IMR-90 (cell line): ENCODE measurements at regions not wholly inside any gene's neighbourhood (a gene's known extent, or its start where the extent isn't known, plus 50 kb on each side); places are given as distances from the start of the nearest gene placed in this dataset.

Source experiments
- ATAC-seq: fragments of 200-7000 bp; cut with Tn5 transposase; 2 replicates; pipeline ENCODE4 v1.9.1; 2020; ENCODE audit warnings: low read depth, mild to moderate bottlenecking, moderate library complexity
- BruUV-seq: library from RNA; stranded (reverse); fragments of 400-500 nt; replicated peaks from 2 replicates; lab custom pipeline; 2021; lab: Mats Ljungman, UMichigan
- CTCF ChIA-PET: fragments of 300-600 bp; formaldehyde crosslinking; extraction: SDS; loops from one replicate; lab custom pipeline; 2021; ENCODE audit warnings: antibody characterized with exemption; lab: Yijun Ruan, JAX
- POLR2A ChIA-PET: fragments of 300-600 bp; sonication (Branson Sonifier 250); formaldehyde crosslinking; loops from one replicate; lab custom pipeline; 2022; ENCODE audit warnings: antibody characterized with exemption; ENCODE audit not compliant: unreplicated experiment; lab: Charles Lee
- DNase-seq: peaks from one replicate; pipeline ENCODE4 v3.0.0; 2013
- H2AFZ ChIP-seq: replicated peaks from 2 replicates; pipeline ENCODE3; 2013; ENCODE audit warnings: low read length, mild to moderate bottlenecking; ENCODE audit not compliant: poor library complexity
- H2AK5ac ChIP-seq: 2 replicates; pipeline ENCODE4 v1.6.1; 2013; ENCODE audit warnings: low read depth, low read length, inconsistent platforms
- H2AK9ac ChIP-seq: replicated peaks from 2 replicates; pipeline ENCODE3; 2013; ENCODE audit warnings: mild to moderate bottlenecking, low read depth, low read length, moderate library complexity; ENCODE audit not compliant: poor library complexity
- H2BK120ac ChIP-seq: 2 replicates; pipeline ENCODE4 v1.6.1; 2013; ENCODE audit warnings: low read depth, low read length, inconsistent platforms
- H2BK15ac ChIP-seq: 3 replicates; pipeline ENCODE4 v1.6.1; 2013; ENCODE audit warnings: low read depth, low read length, inconsistent platforms
- H2BK20ac ChIP-seq: 2 replicates; pipeline ENCODE4 v1.6.1; 2013; ENCODE audit warnings: low read depth, mild to moderate bottlenecking, inconsistent platforms, low read length, moderate library complexity
- H2BK5ac ChIP-seq: 2 replicates; pipeline ENCODE4 v1.6.1; 2013; ENCODE audit warnings: mild to moderate bottlenecking, low read depth, low read length, inconsistent platforms; ENCODE audit not compliant: poor library complexity, severe bottlenecking
- H3K14ac ChIP-seq: replicated peaks from 2 replicates; pipeline ENCODE4 v1.6.1; 2013; ENCODE audit warnings: low read depth, low read length, inconsistent platforms
- H3K18ac ChIP-seq: 2 replicates; pipeline ENCODE4 v1.6.1; 2013; ENCODE audit warnings: low read depth, low read length, control low read depth
- H3K23ac ChIP-seq: 2 replicates; pipeline ENCODE4 v1.6.1; 2013; ENCODE audit warnings: low read depth, low read length, inconsistent platforms
- H3K27ac ChIP-seq: 2 replicates; pipeline ENCODE4 v1.5.1; 2013; ENCODE audit warnings: mild to moderate bottlenecking, control low read depth, low read length; ENCODE audit not compliant: insufficient read depth
- H3K27me3 ChIP-seq: 2 replicates; pipeline ENCODE4 v1.6.1; 2013; ENCODE audit warnings: low read length; ENCODE audit not compliant: control insufficient read depth, insufficient read depth
- H3K36me3 ChIP-seq: 2 replicates; pipeline ENCODE4 v1.6.1; 2013; ENCODE audit warnings: low read length, mixed read lengths; ENCODE audit not compliant: control insufficient read depth, insufficient read depth
- H3K4ac ChIP-seq: 2 replicates; pipeline ENCODE4 v1.6.1; 2013; ENCODE audit warnings: low read depth, low read length, inconsistent platforms
- H3K4me1 ChIP-seq: 2 replicates; pipeline ENCODE4 v1.6.1; 2013; ENCODE audit warnings: low read length, mixed read lengths; ENCODE audit not compliant: control insufficient read depth, insufficient read depth
- H3K4me2 ChIP-seq: 2 replicates; pipeline ENCODE4 v1.6.1; 2013; ENCODE audit warnings: low read depth, mild to moderate bottlenecking, control low read depth, low read length, moderate library complexity
- H3K4me3 ChIP-seq: 2 replicates; pipeline ENCODE4 v1.5.1; 2013; ENCODE audit warnings: low read depth, mild to moderate bottlenecking, control low read depth, low read length, moderate library complexity; ENCODE audit not compliant: insufficient read depth
- H3K56ac ChIP-seq: 2 replicates; pipeline ENCODE4 v1.6.1; 2013; ENCODE audit warnings: low read length, inconsistent platforms; ENCODE audit not compliant: insufficient read depth; ENCODE audit errors: extremely low read depth
- H3K79me1 ChIP-seq, 2 experiments: 2 replicates each; pipeline ENCODE4 v1.6.1; 2013; ENCODE audit warnings: low read length in 2 of 2, inconsistent platforms in 1 of 2, low read depth in 1 of 2
- H3K9ac ChIP-seq: 2 replicates; pipeline ENCODE4 v1.6.1; 2013; ENCODE audit warnings: low read depth, low read length, control low read depth
- H3K9me1 ChIP-seq: 2 replicates; pipeline ENCODE4 v1.6.1; 2013; ENCODE audit warnings: low read length, inconsistent platforms; ENCODE audit not compliant: insufficient read depth
- H3K9me3 ChIP-seq: 2 replicates; pipeline ENCODE4 v1.6.1; 2013; ENCODE audit warnings: low read length; ENCODE audit not compliant: control insufficient read depth, insufficient read depth
- H4K20me1 ChIP-seq: 2 replicates; pipeline ENCODE4 v1.6.1; 2013; ENCODE audit warnings: low read length, inconsistent platforms; ENCODE audit not compliant: insufficient read depth
- H4K5ac ChIP-seq: 2 replicates; pipeline ENCODE4 v1.6.1; 2013; ENCODE audit warnings: mild to moderate bottlenecking, low read depth, low read length, control low read depth
- H4K8ac ChIP-seq, 2 experiments: 2 replicates each; pipeline ENCODE4 v1.6.1; 2013; ENCODE audit warnings: low read depth in 2 of 2, low read length in 2 of 2, control low read depth in 1 of 2, inconsistent platforms in 1 of 2
- H4K91ac ChIP-seq: 2 replicates; pipeline ENCODE4 v1.6.1; 2013; ENCODE audit warnings: low read depth, low read length, inconsistent platforms; ENCODE audit not compliant: insufficient read depth
- BHLHE40 ChIP-seq: fragments of 150-350 bp; IDR thresholded peaks from 2 replicates; pipeline ENCODE4 v1.6.1; 2016; ENCODE audit warnings: mild to moderate bottlenecking, low read depth, low read length
- CEBPB ChIP-seq: IDR thresholded peaks from 2 replicates; pipeline ENCODE4 v1.6.1; 2012; ENCODE audit warnings: low read depth, low read length, improper control_type of control experiment
- CHD1 ChIP-seq: IDR thresholded peaks from 2 replicates; pipeline ENCODE4 v1.6.1; 2012; ENCODE audit warnings: low read depth, low read length, improper control_type of control experiment
- FOS ChIP-seq: fragments of 150-350 bp; IDR thresholded peaks from 2 replicates; pipeline ENCODE4 v1.6.1; 2016; ENCODE audit warnings: low read depth, low read length
- MAFK ChIP-seq: IDR thresholded peaks from 2 replicates; pipeline ENCODE4 v1.6.1; 2012; ENCODE audit warnings: low read depth, low read length, improper control_type of control experiment
- MAZ ChIP-seq: IDR thresholded peaks from 2 replicates; pipeline ENCODE4 v1.6.1; 2012; ENCODE audit warnings: low read depth, mild to moderate bottlenecking, low read length, improper control_type of control experiment, moderate library complexity, borderline replicate concordance
- MXI1 ChIP-seq: IDR thresholded peaks from 2 replicates; pipeline ENCODE4 v1.6.1; 2012; ENCODE audit warnings: low read depth, mild to moderate bottlenecking, low read length, moderate library complexity, borderline replicate concordance
- NFE2L2 ChIP-seq: fragments of 150-350 bp; IDR thresholded peaks from 2 replicates; pipeline ENCODE4 v1.6.1; 2016; ENCODE audit warnings: low read depth, mild to moderate bottlenecking, low read length
- POLR2A ChIP-seq: IDR thresholded peaks from 2 replicates; pipeline ENCODE4 v1.6.1; 2012; ENCODE audit warnings: mild to moderate bottlenecking, low read depth, low read length
- RAD21 ChIP-seq: IDR thresholded peaks from 2 replicates; pipeline ENCODE4 v1.6.1; 2012; ENCODE audit warnings: low read length, improper control_type of control experiment
- RCOR1 ChIP-seq: IDR thresholded peaks from 2 replicates; pipeline ENCODE4 v1.6.1; 2012; ENCODE audit warnings: mild to moderate bottlenecking, low read length, improper control_type of control experiment; ENCODE audit not compliant: insufficient replicate concordance
- RFX5 ChIP-seq: IDR thresholded peaks from 2 replicates; pipeline ENCODE4 v1.8.0; 2012; ENCODE audit warnings: low read depth, mild to moderate bottlenecking, low read length, moderate library complexity
- SMC3 ChIP-seq: fragments of 150-350 bp; IDR thresholded peaks from 2 replicates; pipeline ENCODE4 v1.6.1; 2016; ENCODE audit warnings: low read depth, mild to moderate bottlenecking, antibody characterized with exemption, low read length, moderate library complexity
- WGBS, 2 experiments: methylation state at CpG; one replicate each; pipeline versions ENCODE4 v1.1.5 to v1.1.7; 2013; ENCODE audit warnings: missing lambda C conversion rate in 2 of 2; ENCODE audit not compliant: insufficient read length in 1 of 2; ENCODE audit errors: extremely low coverage in 2 of 2; 5-methylcytosine and 5-hydroxymethylcytosine counted together
- dilution Hi-C: fragments of 300-500 bp; cut with HindIII; formaldehyde crosslinking; loops from one replicate; pipeline ENCODE4 v1.14.3; 2018; ENCODE audit warnings: low sequenced_read_pairs; ENCODE audit not compliant: unreplicated experiment
- in situ Hi-C: fragments of 300-500 bp; cut with MboI; formaldehyde crosslinking; loops from 3 replicates; pipeline ENCODE4 v1.14.3; 2019; ENCODE audit warnings: low sequenced_read_pairs, inconsistent platforms, mixed read lengths
- intact Hi-C: fragments of 100-400 bp; cut with micrococcal nuclease; formaldehyde crosslinking; loops from 2 replicates; pipeline ENCODE4 v1.10.0; 2022
- TF ChIP-seq, protein P1 (sequence below): fragments of 150-350 bp; IDR thresholded peaks from 2 replicates; pipeline ENCODE4 v1.6.1; 2016; ENCODE audit warnings: low read depth, mild to moderate bottlenecking, low read length, moderate library complexity, borderline replicate concordance
- TF ChIP-seq, protein P2 (sequence below): conservative IDR thresholded peaks from 2 replicates; pipeline ENCODE4 v1.5.1; 2012; ENCODE audit warnings: mild to moderate bottlenecking, low read depth, low read length, improper control_type of control experiment
- TF ChIP-seq, protein P3 (sequence below): fragments of 150-350 bp; IDR thresholded peaks from 2 replicates; pipeline ENCODE4 v1.6.1; 2017; ENCODE audit warnings: mild to moderate bottlenecking, antibody characterized with exemption, low read length, low read depth

DNA sequence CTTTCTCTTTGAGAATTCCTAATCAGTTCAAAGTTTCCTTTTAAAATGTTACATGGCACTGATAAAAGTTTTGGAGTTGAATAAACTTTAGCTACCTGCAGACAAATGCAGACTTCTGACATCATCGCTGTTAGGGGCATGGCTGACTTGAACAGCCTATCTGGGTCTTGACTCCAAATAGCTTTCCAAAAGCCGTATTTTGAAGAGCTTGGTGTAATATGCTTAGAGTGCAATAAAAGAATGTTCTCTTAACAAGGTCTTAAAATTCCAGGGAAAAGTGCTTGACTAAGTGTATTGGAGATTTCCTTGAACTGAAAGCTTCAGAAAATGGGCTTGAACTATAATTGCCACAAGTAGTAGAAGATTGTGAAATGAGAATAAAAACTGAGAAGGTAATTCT, 342.9 kb upstream of the DCC start:
- ATAC-seq (no peak), DNase-seq (no peak)
- no CpG with 5 or more reads among the region's 2 CpGs for WGBS, 2 experiments
- intact Hi-C loops (no loop called here), dilution Hi-C loops (no loop called here), in situ Hi-C loops (no loop called here)
- Histone ChIP-seq H3K27ac (no peak overlapping the region), H4K91ac (no peak overlapping the region), H2AK9ac (no peak overlapping the region), H3K27me3 (no peaks in the 10 kb centered on the region), H2BK20ac (no peak overlapping the region), H3K14ac (no peak overlapping the region), H4K20me1 (no peaks in the 10 kb centered on the region), H2AK5ac (no peak overlapping the region), H3K18ac (no peak overlapping the region), H3K79me1 (no peaks in the 10 kb centered on the region), H2BK5ac (no peak overlapping the region), H2BK15ac (no peak overlapping the region), H2AFZ (no peak overlapping the region), H3K4me1 (no peaks in the 10 kb centered on the region), H4K8ac (no peak overlapping the region), H3K36me3 (no peaks in the 10 kb centered on the region), H3K4me2 (no peak overlapping the region), H3K56ac (no peak overlapping the region), H3K9me3 (peaks cover 10% of the 10 kb centered on the region; the same call in 1 of the 2 replicates), H4K5ac (no peak overlapping the region), H3K9me1 (no peaks in the 10 kb centered on the region), H3K4ac (no peak overlapping the region), H3K9ac (no peak overlapping the region), H3K23ac (no peak overlapping the region), H2BK120ac (no peak overlapping the region), H3K4me3 (no peak overlapping the region)
- BruUV-seq, result no TSS peak
- POLR2A ChIA-PET, result no interaction called here
- TF ChIP-seq SMC3 (no peak), RCOR1 (no peak), MAZ (no peak), BHLHE40 (no peak), CHD1 (no peak), POLR2A (no peak), MAFK (no peak), CEBPB (no peak), RFX5 (no peak), RAD21 (no peak), MXI1 (no peak), FOS (no peak), NFE2L2 (no peak)
- TF ChIP-seq, protein P1, sequence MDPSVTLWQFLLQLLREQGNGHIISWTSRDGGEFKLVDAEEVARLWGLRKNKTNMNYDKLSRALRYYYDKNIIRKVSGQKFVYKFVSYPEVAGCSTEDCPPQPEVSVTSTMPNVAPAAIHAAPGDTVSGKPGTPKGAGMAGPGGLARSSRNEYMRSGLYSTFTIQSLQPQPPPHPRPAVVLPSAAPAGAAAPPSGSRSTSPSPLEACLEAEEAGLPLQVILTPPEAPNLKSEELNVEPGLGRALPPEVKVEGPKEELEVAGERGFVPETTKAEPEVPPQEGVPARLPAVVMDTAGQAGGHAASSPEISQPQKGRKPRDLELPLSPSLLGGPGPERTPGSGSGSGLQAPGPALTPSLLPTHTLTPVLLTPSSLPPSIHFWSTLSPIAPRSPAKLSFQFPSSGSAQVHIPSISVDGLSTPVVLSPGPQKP, result no peak
- TF ChIP-seq, protein P2, sequence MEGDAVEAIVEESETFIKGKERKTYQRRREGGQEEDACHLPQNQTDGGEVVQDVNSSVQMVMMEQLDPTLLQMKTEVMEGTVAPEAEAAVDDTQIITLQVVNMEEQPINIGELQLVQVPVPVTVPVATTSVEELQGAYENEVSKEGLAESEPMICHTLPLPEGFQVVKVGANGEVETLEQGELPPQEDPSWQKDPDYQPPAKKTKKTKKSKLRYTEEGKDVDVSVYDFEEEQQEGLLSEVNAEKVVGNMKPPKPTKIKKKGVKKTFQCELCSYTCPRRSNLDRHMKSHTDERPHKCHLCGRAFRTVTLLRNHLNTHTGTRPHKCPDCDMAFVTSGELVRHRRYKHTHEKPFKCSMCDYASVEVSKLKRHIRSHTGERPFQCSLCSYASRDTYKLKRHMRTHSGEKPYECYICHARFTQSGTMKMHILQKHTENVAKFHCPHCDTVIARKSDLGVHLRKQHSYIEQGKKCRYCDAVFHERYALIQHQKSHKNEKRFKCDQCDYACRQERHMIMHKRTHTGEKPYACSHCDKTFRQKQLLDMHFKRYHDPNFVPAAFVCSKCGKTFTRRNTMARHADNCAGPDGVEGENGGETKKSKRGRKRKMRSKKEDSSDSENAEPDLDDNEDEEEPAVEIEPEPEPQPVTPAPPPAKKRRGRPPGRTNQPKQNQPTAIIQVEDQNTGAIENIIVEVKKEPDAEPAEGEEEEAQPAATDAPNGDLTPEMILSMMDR, result no peak
- TF ChIP-seq, protein P3, sequence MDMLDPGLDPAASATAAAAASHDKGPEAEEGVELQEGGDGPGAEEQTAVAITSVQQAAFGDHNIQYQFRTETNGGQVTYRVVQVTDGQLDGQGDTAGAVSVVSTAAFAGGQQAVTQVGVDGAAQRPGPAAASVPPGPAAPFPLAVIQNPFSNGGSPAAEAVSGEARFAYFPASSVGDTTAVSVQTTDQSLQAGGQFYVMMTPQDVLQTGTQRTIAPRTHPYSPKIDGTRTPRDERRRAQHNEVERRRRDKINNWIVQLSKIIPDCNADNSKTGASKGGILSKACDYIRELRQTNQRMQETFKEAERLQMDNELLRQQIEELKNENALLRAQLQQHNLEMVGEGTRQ, result no peak
- CTCF ChIA-PET, result interaction anchor here (0.6 kb wide), 2 partner anchors 195 to 199 kb away, joined by 3 read pairs; no protein-coding TSS in a partner anchor
